Caco-2 (cell line): ENCODE measurements at regions not wholly inside any gene's neighbourhood (a gene's known extent, or its start where the extent isn't known, plus 50 kb on each side); places are given as distances from the start of the nearest gene placed in this dataset.

Experiments
- BruUV-seq: library from RNA; stranded (reverse); fragments of 400-500 nt; replicated peaks from 2 replicates; lab custom pipeline; 2021; lab: Mats Ljungman, UMichigan
- CTCF ChIA-PET: fragments of 300-600 bp; sonication (Branson Sonifier 250); formaldehyde crosslinking; loops from one replicate; lab custom pipeline; 2022; ENCODE audit warnings: antibody characterized with exemption; lab: Charles Lee
- POLR2A ChIA-PET: fragments of 300-600 bp; sonication (Branson Sonifier 250); formaldehyde crosslinking; loops from one replicate; lab custom pipeline; 2022; ENCODE audit warnings: antibody characterized with exemption; lab: Charles Lee
- DNase-seq, 2 experiments: peaks; one replicate each; pipeline versions ENCODE4 v3.0.0 to v3.0.0-alpha.2; 2020 to 2022
- H3K27me3 ChIP-seq: replicated peaks from 2 replicates; pipeline ENCODE4 v1.6.0; 2011; ENCODE audit warnings: low read length; ENCODE audit not compliant: control insufficient read depth, insufficient read depth
- H3K36me3 ChIP-seq: 2 replicates; pipeline ENCODE4 v1.5.1; 2011; ENCODE audit warnings: low read length; ENCODE audit not compliant: control insufficient read depth, insufficient read depth
- H3K4me1 ChIP-seq: fragments of 250-450 bp; sonication (Bioruptor Pico); 2 replicates; pipeline ENCODE4 v1.5.1; 2020; ENCODE audit warnings: mild to moderate bottlenecking
- H3K4me3 ChIP-seq: 2 replicates; pipeline ENCODE4 v1.5.1; 2011; ENCODE audit warnings: low read depth, mild to moderate bottlenecking, control low read depth, low read length
- H3K9me3 ChIP-seq: fragments of 250-450 bp; sonication (Bioruptor Pico); 2 replicates; pipeline ENCODE4 v1.5.1; 2020; ENCODE audit warnings: mild to moderate bottlenecking, moderate library complexity
- H3K27ac Mint-ChIP-seq: one replicate; pipeline ENCODE4 v1.8.0; 2022; ENCODE audit warnings: mixed read lengths; ENCODE audit not compliant: unreplicated experiment
- H3K27me3 Mint-ChIP-seq: one replicate; pipeline ENCODE4 v1.8.0; 2022; ENCODE audit warnings: mixed read lengths; ENCODE audit not compliant: insufficient read depth, unreplicated experiment
- H3K36me3 Mint-ChIP-seq: one replicate; pipeline ENCODE4 v1.8.0; 2022; ENCODE audit warnings: mild to moderate bottlenecking, mixed read lengths; ENCODE audit not compliant: insufficient read depth, unreplicated experiment
- H3K4me1 Mint-ChIP-seq: one replicate; pipeline ENCODE4 v1.8.0; 2022; ENCODE audit warnings: low read depth, mixed read lengths; ENCODE audit not compliant: unreplicated experiment
- H3K4me3 Mint-ChIP-seq: one replicate; pipeline ENCODE4 v1.8.0; 2022; ENCODE audit warnings: mild to moderate bottlenecking, moderate library complexity, mixed read lengths; ENCODE audit not compliant: unreplicated experiment
- H3K9me3 Mint-ChIP-seq: one replicate; pipeline ENCODE4 v1.8.0; 2022; ENCODE audit warnings: mixed read lengths; ENCODE audit not compliant: unreplicated experiment
- intact Hi-C: fragments of 100-400 bp; cut with micrococcal nuclease; formaldehyde crosslinking; loops from one replicate; pipeline ENCODE4 v1.10.0; 2022; ENCODE audit not compliant: unreplicated experiment
- TF ChIP-seq, protein P1 (sequence below), 2 experiments: fragments of 200-600 bp in 1 of 2; IDR thresholded peaks; 1 replicate in 1 of 2; 2 replicates in 1 of 2; pipeline versions ENCODE4 v1.5.1 to v1.8.0; 2011 to 2022; ENCODE audit warnings: antibody characterized with exemption in 1 of 2, control low read depth in 1 of 2, inconsistent platforms in 1 of 2, low read depth in 1 of 2, low read length in 1 of 2, mild to moderate bottlenecking in 1 of 2, moderate library complexity in 1 of 2; ENCODE audit not compliant: insufficient read depth in 1 of 2, severe bottlenecking in 1 of 2, unreplicated experiment in 1 of 2

DNA sequence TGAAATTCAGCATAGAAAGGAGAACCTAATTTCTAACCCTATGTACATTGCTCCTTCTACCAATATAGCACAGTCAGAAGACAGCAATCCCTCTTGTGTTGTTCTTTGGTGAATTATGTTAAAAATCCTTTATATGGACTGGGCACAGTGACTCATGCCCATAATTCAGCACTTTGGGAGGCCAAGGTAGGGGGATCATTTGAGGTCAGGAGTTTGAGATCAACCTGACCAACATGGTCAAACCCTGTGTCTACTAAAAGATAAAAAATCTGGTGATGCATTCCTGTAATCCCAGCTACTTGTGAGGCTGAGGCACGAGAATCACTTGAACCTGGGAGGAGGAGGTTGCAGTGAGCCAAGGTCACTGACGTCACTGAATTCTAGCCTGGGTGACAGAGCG is 195.6 kb downstream of the TMX3 start:
- TF ChIP-seq, protein P1, sequence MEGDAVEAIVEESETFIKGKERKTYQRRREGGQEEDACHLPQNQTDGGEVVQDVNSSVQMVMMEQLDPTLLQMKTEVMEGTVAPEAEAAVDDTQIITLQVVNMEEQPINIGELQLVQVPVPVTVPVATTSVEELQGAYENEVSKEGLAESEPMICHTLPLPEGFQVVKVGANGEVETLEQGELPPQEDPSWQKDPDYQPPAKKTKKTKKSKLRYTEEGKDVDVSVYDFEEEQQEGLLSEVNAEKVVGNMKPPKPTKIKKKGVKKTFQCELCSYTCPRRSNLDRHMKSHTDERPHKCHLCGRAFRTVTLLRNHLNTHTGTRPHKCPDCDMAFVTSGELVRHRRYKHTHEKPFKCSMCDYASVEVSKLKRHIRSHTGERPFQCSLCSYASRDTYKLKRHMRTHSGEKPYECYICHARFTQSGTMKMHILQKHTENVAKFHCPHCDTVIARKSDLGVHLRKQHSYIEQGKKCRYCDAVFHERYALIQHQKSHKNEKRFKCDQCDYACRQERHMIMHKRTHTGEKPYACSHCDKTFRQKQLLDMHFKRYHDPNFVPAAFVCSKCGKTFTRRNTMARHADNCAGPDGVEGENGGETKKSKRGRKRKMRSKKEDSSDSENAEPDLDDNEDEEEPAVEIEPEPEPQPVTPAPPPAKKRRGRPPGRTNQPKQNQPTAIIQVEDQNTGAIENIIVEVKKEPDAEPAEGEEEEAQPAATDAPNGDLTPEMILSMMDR (IDR thresholded peaks at IDR 0.05; ENCODE audit: insufficient read depth in 1 of 2, low read depth in 1 of 2, low read length in 1 of 2, severe bottlenecking in 1 of 2, unreplicated experiment in 1 of 2): no peak
- intact Hi-C loops: no loop called here
- Histone ChIP-seq H3K9me3 (no peaks in the 10 kb centered on the region), H3K4me1 (no peaks in the 10 kb centered on the region), H3K36me3 (no peaks in the 10 kb centered on the region), H3K4me3 (no peak overlapping the region), H3K27me3 (no peaks in the 10 kb centered on the region)
- no TSS peak for BruUV-seq
- ChIA-PET POLR2A (no interaction called here), CTCF (no interaction called here)
- Mint-ChIP-seq H3K36me3 (no peaks in the 10 kb centered on the region), H3K27me3 (peaks cover 2% of the 10 kb centered on the region), H3K9me3 (no peaks in the 10 kb centered on the region), H3K27ac (no peak overlapping the region), H3K4me1 (no peaks in the 10 kb centered on the region), H3K4me3 (no peak overlapping the region)
- DNase-seq: no peak

DNA sequence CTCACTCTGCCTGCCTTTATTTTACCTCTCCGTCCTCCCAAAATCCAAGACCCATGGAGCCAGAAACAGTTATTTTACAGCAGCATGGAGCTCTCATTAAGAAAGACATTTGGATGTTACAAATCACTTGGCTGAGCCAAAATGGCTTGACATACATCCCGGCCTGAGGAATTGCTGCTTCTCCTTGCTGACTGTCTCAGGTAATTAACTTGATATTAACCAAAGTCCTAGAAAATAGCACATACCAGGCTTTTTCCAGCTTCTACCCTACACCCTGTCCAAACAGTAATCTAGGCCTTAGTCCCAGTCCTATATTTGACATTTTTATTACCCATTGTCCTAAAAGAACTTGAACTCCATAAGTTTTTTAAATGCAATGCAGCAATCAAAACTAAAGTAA is 205.0 kb downstream of the TMX3 start:
- intact Hi-C loops: no loop called here
- H3K36me3 ChIP-seq: no peaks in the 10 kb centered on the region
- POLR2A ChIA-PET: no interaction called here
- H3K9me3 Mint-ChIP-seq: no peaks in the 10 kb centered on the region
- H3K4me1 ChIP-seq: no peaks in the 10 kb centered on the region
- H3K4me1 Mint-ChIP-seq: no peaks in the 10 kb centered on the region
- no TSS peak for BruUV-seq
- no peaks in the 10 kb centered on the region for H3K27me3 ChIP-seq
- TF ChIP-seq, protein P1 (IDR thresholded peaks at IDR 0.05; ENCODE audit: insufficient read depth in 1 of 2, low read depth in 1 of 2, low read length in 1 of 2, severe bottlenecking in 1 of 2, unreplicated experiment in 1 of 2): no peak
- H3K4me3 ChIP-seq: no peak overlapping the region
- peaks cover 3% of the 10 kb centered on the region for H3K27me3 Mint-ChIP-seq
- no peak overlapping the region for H3K4me3 Mint-ChIP-seq
- CTCF ChIA-PET: interaction anchor here (0.7 kb wide), 1 partner anchor 83 kb away, joined by 5 read pairs; no protein-coding TSS in a partner anchor
- no peak overlapping the region for H3K27ac Mint-ChIP-seq
- no peak for DNase-seq
- H3K36me3 Mint-ChIP-seq: no peaks in the 10 kb centered on the region
- no peaks in the 10 kb centered on the region for H3K9me3 ChIP-seq

DNA sequence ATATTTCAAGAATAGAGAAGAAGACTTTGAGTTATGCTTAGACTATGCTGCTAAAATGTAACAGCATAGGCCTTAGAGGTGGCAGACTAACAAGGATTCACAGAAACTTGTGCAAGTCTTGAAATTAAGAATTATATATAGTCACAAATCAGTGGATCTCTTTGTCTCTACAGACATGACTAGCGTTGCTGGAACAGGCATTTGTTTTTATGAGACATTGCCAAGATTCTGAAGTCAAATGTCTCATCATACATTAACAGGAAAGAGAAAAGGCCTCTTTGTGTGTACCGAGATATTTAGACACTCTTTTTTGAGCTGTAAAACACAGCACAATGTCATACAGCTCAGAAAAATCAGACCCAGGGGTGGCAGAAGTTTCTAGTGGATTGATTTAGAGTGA is 207.1 kb downstream of the TMX3 start:
- Mint-ChIP-seq H3K27me3 (peaks cover 3% of the 10 kb centered on the region), H3K9me3 (no peaks in the 10 kb centered on the region), H3K27ac (no peak overlapping the region), H3K4me3 (no peak overlapping the region), H3K4me1 (no peaks in the 10 kb centered on the region), H3K36me3 (no peaks in the 10 kb centered on the region)
- BruUV-seq: no TSS peak
- H3K36me3 ChIP-seq: no peaks in the 10 kb centered on the region
- no peak for DNase-seq
- H3K9me3 ChIP-seq: no peaks in the 10 kb centered on the region
- POLR2A ChIA-PET: no interaction called here
- H3K4me3 ChIP-seq: no peak overlapping the region
- intact Hi-C loops: no loop called here
- H3K27me3 ChIP-seq: no peaks in the 10 kb centered on the region
- CTCF ChIA-PET: no interaction called here
- TF ChIP-seq, protein P1 (IDR thresholded peaks at IDR 0.05; ENCODE audit: insufficient read depth in 1 of 2, low read depth in 1 of 2, low read length in 1 of 2, severe bottlenecking in 1 of 2, unreplicated experiment in 1 of 2): no peak
- no peaks in the 10 kb centered on the region for H3K4me1 ChIP-seq
